H7 (cell line): ENCODE measurements at regions not wholly inside any gene's neighbourhood (a gene's known extent, or its start where the extent isn't known, plus 50 kb on each side); places are given as distances from the start of the nearest gene placed in this dataset.

ENCODE experiments used
- DNase-seq: peaks from one replicate; pipeline ENCODE4 v3.0.0; 2012
- H3K27me3 ChIP-seq: 2 replicates; pipeline ENCODE4 v1.6.0; 2011; ENCODE audit warnings: mild to moderate bottlenecking, low read length; ENCODE audit not compliant: control insufficient read depth, insufficient read depth
- H3K36me3 ChIP-seq: replicated peaks from 2 replicates; pipeline ENCODE4 v1.5.1; 2011; ENCODE audit warnings: low read length; ENCODE audit not compliant: control insufficient read depth, insufficient read depth
- H3K4me3 ChIP-seq: 2 replicates; pipeline ENCODE4 v1.5.1; 2011; ENCODE audit warnings: low read depth, mild to moderate bottlenecking, control low read depth, low read length, moderate library complexity; ENCODE audit not compliant: insufficient read depth

DNA sequence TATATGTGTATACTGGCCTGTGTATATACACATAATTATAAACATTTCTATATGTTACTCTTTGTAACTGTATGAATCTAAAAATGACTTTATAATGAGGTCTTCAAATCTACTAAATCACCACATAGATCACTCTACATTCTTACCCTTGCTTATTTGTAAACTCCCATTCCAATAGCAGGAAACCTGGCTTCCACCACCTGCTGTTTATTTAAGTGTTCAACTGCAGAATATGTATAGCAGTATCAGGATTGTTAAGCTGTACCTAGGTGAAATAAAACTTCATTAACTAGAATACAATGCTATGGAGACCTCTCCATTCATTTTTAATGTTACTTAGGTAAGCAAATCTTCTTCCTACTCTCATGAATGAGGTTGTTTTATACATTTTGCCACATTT lies 1351.1 kb upstream of the B3GALT2 start:
- no peaks in the 10 kb centered on the region for H3K27me3 ChIP-seq
- no peak overlapping the region for H3K4me3 ChIP-seq
- no peaks in the 10 kb centered on the region for H3K36me3 ChIP-seq
- no peak for DNase-seq

DNA sequence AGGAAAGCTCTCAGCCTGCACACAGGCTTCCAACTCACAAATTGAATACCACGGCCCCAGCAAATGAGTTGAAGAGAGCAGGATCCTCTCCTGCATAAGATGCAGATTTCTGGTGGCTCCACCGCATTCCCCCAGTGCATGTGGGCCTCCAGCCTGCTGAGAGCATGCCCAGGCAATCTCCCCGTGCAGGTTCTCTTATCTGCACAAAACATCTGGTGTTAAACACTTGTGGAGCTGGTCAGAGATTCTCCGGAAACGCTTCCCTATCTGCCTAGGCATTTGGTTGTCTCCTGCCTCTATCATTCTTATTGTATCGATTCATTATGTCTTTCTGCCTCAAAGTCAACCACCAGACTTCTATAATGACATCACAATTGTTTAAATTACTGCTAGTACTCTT lies 1349.0 kb upstream of the B3GALT2 start:
- Histone ChIP-seq H3K4me3 (no peak overlapping the region), H3K27me3 (no peaks in the 10 kb centered on the region), H3K36me3 (no peaks in the 10 kb centered on the region)
- DNase-seq: no peak

GRCh38 chr1:194534784-194535183 lies 1348.4 kb upstream of the B3GALT2 start:
- DNase-seq: no peak
- Histone ChIP-seq H3K27me3 (no peaks in the 10 kb centered on the region), H3K36me3 (no peaks in the 10 kb centered on the region), H3K4me3 (no peak overlapping the region)

DNA sequence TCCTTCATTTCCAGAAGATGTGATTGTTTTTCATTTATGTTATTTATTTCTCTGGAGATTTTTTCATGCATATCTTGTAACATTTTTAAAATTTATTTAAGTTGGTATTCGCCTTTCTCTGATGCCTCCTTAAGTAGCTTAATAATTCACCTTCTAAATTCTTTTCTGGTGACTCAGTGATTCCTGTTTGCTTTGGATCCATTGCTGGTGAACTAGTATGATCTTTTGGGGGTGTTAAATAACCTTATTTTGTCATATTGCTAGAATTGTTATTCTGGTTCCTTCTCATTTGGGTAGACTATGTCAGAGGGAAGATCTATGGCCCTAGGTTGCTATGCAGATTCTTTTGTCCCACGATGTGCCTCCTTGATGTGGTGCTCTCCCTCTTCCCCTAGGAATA lies 1347.2 kb upstream of the B3GALT2 start:
- Histone ChIP-seq H3K4me3 (no peak overlapping the region), H3K27me3 (no peaks in the 10 kb centered on the region), H3K36me3 (no peaks in the 10 kb centered on the region)
- no peak for DNase-seq

GRCh38 chr1:194517567-194517966 lies 1331.2 kb upstream of the B3GALT2 start:
- H3K36me3 ChIP-seq: no peaks in the 10 kb centered on the region
- no peaks in the 10 kb centered on the region for H3K27me3 ChIP-seq
- H3K4me3 ChIP-seq: no peak overlapping the region
- no peak for DNase-seq

- no peaks in the 10 kb centered on the region for H3K36me3 ChIP-seq
- DNase-seq: no peak
- H3K27me3 ChIP-seq: no peaks in the 10 kb centered on the region
- no peak overlapping the region for H3K4me3 ChIP-seq
Measured at GRCh38 chr1:194515916-194516315, 1329.5 kb upstream of the B3GALT2 start.

- Histone ChIP-seq H3K36me3 (no peaks in the 10 kb centered on the region), H3K27me3 (no peaks in the 10 kb centered on the region), H3K4me3 (no peak overlapping the region)
- DNase-seq: no peak
Measured at GRCh38 chr1:194512957-194513356, 1326.5 kb upstream of the B3GALT2 start.

- Histone ChIP-seq H3K4me3 (no peak overlapping the region), H3K27me3 (no peaks in the 10 kb centered on the region), H3K36me3 (no peaks in the 10 kb centered on the region)
- DNase-seq: no peak
Measured at GRCh38 chr1:194512345-194512744, 1325.9 kb upstream of the B3GALT2 start.

DNA sequence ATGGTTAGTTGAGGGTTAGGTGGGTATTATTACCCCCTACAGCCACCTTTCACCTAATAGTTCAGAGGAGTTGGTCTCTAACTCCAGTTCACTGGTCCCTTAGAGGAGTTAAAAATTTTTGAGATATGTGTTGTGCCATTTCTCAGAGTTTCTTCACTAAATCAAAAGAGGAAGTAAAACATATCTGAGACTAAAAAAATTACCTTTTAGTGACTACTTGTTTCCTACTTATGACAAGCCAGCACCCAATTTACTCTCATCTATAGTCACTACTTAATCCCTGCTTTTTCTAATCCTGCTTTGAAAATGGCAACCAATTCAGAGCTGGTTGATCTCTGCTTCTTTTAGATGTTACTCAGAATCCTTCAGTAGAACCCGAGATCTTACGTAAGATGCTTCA lies 1316.8 kb upstream of the B3GALT2 start:
- Histone ChIP-seq H3K27me3 (no peaks in the 10 kb centered on the region), H3K36me3 (no peaks in the 10 kb centered on the region), H3K4me3 (no peak overlapping the region)
- DNase-seq: no peak

GRCh38 chr1:194495434-194495833 lies 1309.0 kb upstream of the B3GALT2 start:
- H3K36me3 ChIP-seq: no peaks in the 10 kb centered on the region
- no peaks in the 10 kb centered on the region for H3K27me3 ChIP-seq
- H3K4me3 ChIP-seq: no peak overlapping the region

DNA sequence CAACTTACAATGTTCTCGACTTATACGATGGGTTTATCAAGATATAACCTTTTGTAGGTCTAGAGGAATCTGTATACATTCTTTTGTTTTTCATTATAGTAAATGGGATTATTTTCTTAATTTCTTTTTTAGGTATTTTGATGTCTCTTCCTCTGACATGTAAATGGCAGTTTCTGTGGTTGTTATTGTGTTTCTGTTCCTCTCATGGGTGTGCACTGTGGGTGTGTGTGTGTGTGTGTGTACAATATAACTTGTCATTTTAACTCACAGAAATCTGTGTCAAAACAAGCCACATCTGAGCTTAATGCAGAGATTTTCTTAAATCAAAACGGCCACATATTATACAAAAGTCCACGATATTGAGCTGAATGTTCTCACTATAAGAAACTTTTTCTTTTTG lies 1300.8 kb upstream of the B3GALT2 start:
- DNase-seq: no peak
- Histone ChIP-seq H3K36me3 (no peaks in the 10 kb centered on the region), H3K4me3 (no peak overlapping the region), H3K27me3 (no peaks in the 10 kb centered on the region)

More at GRCh38 chr1:194495434-194495833, 1309.0 kb upstream of the B3GALT2 start:
- DNase-seq: no peak

GRCh38 chr1:194485432-194485831 lies 1299.0 kb upstream of the B3GALT2 start:
- H3K27me3 ChIP-seq: no peaks in the 10 kb centered on the region
- no peak for DNase-seq
- H3K36me3 ChIP-seq: no peaks in the 10 kb centered on the region
- H3K4me3 ChIP-seq: no peak overlapping the region

- Histone ChIP-seq H3K27me3 (no peaks in the 10 kb centered on the region; the same call in 1 of the 2 replicates), H3K4me3 (no peak overlapping the region), H3K36me3 (no peaks in the 10 kb centered on the region)
- DNase-seq: no peak
Measured at GRCh38 chr1:194478731-194479130, 1292.3 kb upstream of the B3GALT2 start.

GRCh38 chr1:194477908-194478307 lies 1291.5 kb upstream of the B3GALT2 start:
- no peaks in the 10 kb centered on the region; the same call in 1 of the 2 replicates for H3K27me3 ChIP-seq
- H3K36me3 ChIP-seq: no peaks in the 10 kb centered on the region
- DNase-seq: no peak
- no peak overlapping the region for H3K4me3 ChIP-seq

DNA sequence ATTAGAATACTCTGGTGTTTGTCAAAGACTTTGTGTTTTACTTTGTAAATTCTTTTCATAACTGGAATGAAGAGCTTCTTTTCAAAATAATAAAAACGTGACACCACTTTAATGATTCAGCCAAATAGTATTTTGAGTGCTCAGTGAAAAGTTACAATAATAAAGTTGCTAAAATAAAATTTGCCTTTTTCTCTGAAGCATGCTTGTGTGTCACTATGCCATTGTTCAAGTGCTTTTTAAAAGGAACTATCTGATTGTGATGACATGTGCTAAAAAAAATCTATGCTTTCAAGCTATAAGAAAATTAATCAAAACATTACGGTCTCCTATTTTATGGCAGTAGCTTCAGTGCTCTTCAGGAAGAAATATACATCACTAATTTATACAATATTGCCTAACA lies 1290.5 kb upstream of the B3GALT2 start:
- no peak for DNase-seq
- Histone ChIP-seq H3K27me3 (no peaks in the 10 kb centered on the region; the same call in 1 of the 2 replicates), H3K4me3 (no peak overlapping the region), H3K36me3 (no peaks in the 10 kb centered on the region)

GRCh38 chr1:194476351-194476750 lies 1289.9 kb upstream of the B3GALT2 start:
- no peaks in the 10 kb centered on the region; the same call in 1 of the 2 replicates for H3K27me3 ChIP-seq
- no peak for DNase-seq
- no peaks in the 10 kb centered on the region for H3K36me3 ChIP-seq
- no peak overlapping the region for H3K4me3 ChIP-seq
